ENCODE measurements at regions not wholly inside any gene's neighbourhood (a gene's known extent, or its start where the extent isn't known, plus 50 kb on each side); places are given as distances from the start of the nearest gene placed in this dataset.

GRCh38 chr18:54506516-54507261 lies 84.4 kb upstream of the DYNAP start:
- TF ChIP-seq CTCF (IDR thresholded peaks at IDR 0.05 in 4 of 5, conservative IDR thresholded peaks at IDR 0.05 in 1 of 5): no peak
- no peak for TF ChIP-seq POLR2A (IDR thresholded peaks at IDR 0.05)
